ENCODE measurements at regions not wholly inside any gene's neighbourhood (a gene's known extent, or its start where the extent isn't known, plus 50 kb on each side); places are given as distances from the start of the nearest gene placed in this dataset.

DNA sequence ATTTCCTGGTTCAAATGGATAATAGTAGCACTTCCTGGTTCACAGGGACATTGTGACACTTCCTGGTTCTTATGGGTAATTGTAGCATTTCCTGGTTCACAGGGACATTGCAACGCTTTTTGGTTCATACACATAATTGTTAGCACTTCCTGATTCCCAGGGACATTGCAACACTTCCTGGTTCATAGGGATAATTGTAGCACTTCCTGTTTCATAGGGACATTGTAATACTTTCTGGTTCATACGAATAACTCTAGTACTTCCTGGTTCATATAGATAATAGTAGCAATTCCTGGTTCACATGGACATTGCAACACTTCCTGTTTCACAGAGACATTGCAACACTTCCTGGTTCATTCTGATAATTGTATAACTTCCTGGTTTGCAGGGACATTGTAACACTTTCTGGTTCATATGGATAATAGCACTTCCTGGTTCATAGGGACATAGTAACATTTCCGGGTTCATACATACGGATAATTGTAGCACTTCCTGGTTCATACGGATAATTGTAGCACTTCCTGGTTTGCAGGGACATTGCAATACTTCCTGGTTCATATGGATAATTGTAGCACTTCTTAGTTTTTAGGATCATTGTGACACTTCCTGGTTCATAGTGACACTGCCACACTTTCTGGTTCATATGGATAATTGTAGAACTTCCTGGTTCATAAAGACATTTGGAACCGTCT, 61.6 kb upstream of the CD99 start:
- TF ChIP-seq, protein P1, sequence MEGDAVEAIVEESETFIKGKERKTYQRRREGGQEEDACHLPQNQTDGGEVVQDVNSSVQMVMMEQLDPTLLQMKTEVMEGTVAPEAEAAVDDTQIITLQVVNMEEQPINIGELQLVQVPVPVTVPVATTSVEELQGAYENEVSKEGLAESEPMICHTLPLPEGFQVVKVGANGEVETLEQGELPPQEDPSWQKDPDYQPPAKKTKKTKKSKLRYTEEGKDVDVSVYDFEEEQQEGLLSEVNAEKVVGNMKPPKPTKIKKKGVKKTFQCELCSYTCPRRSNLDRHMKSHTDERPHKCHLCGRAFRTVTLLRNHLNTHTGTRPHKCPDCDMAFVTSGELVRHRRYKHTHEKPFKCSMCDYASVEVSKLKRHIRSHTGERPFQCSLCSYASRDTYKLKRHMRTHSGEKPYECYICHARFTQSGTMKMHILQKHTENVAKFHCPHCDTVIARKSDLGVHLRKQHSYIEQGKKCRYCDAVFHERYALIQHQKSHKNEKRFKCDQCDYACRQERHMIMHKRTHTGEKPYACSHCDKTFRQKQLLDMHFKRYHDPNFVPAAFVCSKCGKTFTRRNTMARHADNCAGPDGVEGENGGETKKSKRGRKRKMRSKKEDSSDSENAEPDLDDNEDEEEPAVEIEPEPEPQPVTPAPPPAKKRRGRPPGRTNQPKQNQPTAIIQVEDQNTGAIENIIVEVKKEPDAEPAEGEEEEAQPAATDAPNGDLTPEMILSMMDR (conservative IDR thresholded peaks at IDR 0.05; ENCODE audit: low read length) = no peak
- TF ChIP-seq EZH2phosphoT487 (IDR thresholded peaks at IDR 0.05; ENCODE audit: borderline replicate concordance, low read depth, low read length) = no peak
